Right ventricle myocardium superior (tissue), 1 donor: ENCODE measurements at regions not wholly inside any gene's neighbourhood (a gene's known extent, or its start where the extent isn't known, plus 50 kb on each side); places are given as distances from the start of the nearest gene placed in this dataset.
A peak's percentile ranks its signal among the peaks of the same experiment; 100 is the strongest.
"Not testable (repeated sequence)": the region's sequence is repeated elsewhere in the genome, so short reads cannot be mapped to it uniquely, and the experiment has no call there.

Source experiments
- ATAC-seq: fragments of 200-7000 bp; cut with Tn5 transposase; one replicate; pipeline ENCODE4 v1.9.1; 2020; ENCODE audit warnings: mild to moderate bottlenecking; ENCODE audit not compliant: poor library complexity
- DNase-seq: peaks from one replicate; pipeline ENCODE4 v3.0.0-alpha.2; 2020
- intact Hi-C: fragments of 100-400 bp; cut with DNase I; formaldehyde crosslinking; loops from one replicate; pipeline ENCODE4 v1.11.2; 2022
- donor health status: DM: no; HTN: yes; CAD: no; lungs with severe emphysema.

DNA sequence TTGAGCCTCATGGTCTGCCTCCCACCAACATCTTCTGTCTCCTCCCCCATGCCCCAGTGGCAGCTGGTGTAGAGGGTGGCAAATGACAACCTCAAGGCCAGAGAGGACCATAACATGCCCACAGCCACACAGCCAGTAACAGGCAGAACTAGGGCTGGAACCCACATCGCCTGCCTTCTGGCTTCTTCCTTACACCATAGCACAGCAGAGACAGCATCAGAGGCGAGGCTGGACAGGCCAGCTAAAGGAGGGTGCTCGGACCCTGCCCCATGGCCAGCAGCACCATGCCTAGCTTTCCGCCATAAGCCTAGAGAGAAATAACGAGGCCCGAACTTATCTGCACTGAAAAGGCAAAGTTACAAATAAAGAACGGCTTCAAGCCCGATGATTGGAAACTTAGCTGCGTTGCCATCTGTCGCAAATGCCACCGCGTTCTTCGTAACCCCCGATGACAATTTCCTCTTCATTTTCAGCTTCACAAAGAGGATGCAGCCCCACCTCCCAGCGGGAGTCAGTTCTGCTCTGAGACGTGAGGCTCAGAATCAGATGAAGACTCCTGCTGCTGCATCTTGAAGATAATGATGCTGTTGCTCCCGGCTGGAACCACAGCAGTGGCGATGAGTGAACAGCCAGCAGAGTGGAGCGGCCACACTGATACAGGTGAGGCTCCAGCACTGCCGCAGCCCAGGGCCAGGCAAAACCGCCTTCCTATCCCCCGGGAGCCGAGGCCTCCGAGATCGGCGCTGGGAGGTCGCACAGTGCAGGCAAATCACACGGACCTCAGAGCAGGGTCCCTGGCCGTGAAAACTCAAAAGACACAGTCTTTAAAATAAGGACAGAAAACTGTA, 73.8 kb upstream of the RTL6 start:
- intact Hi-C loops: no loop called here
- ATAC-seq (no peak), DNase-seq (no peak)

DNA sequence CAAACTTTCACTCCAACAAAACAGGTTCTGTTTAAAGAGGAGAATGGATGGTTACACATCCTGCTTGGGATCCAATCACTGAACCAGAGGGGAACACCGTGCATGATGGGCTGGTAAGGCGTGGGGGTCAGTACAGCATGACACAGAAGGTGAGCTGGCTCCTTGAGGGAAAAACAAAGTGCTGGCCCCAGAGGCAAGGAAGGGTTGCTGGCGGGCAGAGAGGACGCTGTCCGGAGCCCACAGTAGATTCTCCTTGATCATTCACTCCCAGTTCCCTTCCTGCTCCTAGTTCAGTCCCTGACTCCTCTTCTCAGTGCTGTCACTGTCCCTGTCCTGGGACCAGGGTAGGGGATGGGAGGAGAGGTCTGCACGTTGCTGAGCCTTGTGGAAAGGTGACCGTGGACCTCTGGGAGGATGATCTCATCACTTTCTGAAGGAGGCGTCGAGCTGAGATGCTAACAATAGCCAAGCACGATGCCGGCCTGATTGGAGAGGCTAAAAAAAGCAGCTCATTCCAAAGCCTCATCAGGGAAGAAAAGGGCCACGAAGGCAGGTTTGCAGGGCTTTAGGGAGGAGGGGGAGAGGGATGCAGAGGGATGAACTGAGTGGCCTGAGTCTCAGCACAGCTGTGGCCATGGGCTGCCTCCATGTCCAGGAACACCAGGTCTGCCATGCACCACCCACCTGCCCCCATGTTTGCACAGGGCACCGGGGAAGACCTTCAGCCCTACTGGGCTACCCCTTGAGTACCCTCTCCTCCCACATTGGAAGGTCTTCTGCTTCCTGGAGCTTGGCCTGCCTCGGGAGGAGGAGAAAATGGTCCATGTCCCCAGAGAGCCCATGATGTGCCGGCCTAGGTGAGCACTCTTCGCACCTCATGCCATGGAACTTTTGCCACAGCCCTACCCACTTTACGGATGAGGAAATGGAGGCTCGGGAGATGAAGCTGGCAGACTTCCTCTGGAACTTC, 72.7 kb upstream of the RTL6 start:
- ATAC-seq: no peak
- intact Hi-C loops: no loop called here

DNA sequence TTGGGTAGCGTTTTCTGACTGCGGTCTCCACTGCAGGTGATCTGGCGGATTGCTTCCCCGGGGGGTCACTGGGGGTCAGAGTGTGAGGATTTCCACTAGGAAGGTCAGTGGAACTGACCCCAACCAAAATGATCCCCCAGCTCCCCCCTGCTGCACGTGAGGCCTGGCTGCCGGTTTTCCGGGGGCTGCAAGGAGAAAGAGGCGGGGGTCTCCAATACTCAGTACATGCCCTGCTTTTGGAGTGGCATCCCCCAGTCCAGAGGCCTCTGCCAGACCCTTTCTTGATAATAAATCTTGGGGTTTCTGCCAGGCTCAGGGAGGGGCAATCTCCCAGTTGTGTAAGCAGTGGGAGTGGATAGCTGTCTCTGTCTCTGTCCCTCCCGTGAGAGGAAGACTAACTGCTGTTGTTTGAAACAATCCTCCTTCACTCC, 71.5 kb upstream of the RTL6 start:
- ATAC-seq: no peak
- intact Hi-C loops: no loop called here
- no peak for DNase-seq

More for the DNA sequence above, 72.7 kb upstream of the RTL6 start:
- no peak for DNase-seq

DNA sequence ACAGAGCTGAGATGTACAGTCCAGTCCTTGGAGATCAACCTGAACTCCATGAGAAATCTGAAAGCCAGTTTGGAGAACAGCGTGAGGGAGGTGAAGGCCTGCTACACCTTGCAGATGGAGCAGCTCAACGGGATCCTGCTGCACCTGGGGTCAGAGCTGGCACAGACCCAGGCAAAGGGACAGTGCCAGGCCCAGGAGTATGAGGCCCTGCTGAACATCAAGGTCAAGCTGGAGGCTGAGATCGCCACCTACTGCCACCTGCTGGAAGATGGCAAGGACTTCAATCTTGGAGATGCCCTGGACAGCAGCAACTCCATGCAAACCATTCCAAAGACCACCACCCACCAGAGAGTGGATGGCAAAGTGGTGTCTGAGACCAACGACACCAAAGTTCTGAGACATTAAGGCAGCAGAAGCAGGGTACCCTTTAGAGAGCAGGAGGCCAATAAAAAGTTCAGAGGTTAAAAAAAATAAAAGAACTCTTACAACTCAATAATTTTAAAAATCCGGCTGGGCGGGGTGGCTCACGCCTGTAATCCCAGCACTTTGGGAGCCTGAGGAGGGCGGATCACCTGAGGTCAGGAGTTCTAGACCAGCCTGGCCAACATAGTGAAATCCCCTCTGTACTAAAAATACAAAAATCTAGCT, 69.9 kb upstream of the RTL6 start:
- ATAC-seq (no peak), DNase-seq (no peak)
- intact Hi-C loops: no loop called here

DNA sequence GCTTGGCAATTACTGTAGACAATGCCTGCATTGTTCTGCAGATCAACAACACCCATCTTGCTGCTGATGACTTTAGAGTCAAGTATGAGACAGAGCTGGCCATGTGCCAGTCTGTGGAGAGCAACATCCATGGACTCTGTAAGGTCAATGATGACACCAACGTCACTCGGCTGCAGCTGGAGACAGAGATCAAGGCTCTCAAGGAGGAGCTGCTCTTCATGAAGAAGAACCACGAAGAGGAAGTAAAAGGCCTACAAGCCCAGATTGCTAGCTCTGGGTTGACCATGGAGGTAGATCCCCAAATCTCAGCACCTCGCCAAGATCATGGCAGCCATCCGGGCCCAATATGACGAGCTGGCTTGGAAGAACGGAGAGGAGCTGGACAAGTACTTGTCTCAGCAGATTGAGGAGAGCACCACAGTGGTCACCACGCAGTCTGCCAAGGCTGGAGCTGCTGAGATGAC, 69.4 kb upstream of the RTL6 start:
- DNase-seq, ATAC-seq, intact Hi-C loops: not testable (repeated sequence)

DNA sequence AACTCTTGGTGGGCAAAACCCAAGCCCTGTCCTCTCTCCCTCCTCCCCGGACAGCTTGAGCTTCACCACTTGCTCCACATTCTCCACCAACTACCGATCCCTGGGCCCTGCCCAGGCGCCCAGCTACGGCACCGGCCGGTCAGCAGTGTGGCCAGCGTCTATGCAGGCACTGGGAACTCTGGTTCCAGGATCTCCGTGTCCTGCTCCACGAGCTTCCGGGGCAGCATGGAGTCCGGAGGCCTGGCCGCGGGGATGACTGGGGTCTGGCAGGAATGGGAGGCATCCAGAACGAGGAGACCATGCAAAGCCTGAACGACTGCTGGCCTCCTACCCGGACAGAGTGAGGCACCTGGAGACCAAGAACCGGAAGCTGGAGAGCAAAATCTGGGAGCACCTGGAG, 68.9 kb upstream of the RTL6 start:
- no peak for ATAC-seq
- DNase-seq: no peak
- intact Hi-C loops: no loop called here

DNA sequence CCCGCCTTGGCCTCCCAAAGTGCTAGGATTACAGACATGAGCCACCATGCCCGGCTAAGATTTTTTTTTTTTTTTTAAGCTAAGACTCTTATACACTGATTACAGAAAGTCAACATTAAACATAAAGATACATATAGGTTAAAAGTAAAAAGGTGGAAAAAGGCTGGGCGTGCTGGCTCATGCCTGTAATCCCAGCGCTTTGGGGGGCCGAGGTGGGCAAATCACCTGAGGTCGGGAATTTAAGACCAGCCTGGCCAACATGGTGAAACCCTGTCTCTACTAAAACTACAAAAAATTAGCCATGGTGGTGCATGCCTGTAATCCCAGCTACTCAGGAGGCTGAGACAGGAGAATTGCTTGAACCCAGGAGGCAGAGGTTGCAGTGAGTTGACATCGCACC, 64.6 kb upstream of the RTL6 start:
- ATAC-seq, DNase-seq, intact Hi-C loops: not testable (repeated sequence)

DNA sequence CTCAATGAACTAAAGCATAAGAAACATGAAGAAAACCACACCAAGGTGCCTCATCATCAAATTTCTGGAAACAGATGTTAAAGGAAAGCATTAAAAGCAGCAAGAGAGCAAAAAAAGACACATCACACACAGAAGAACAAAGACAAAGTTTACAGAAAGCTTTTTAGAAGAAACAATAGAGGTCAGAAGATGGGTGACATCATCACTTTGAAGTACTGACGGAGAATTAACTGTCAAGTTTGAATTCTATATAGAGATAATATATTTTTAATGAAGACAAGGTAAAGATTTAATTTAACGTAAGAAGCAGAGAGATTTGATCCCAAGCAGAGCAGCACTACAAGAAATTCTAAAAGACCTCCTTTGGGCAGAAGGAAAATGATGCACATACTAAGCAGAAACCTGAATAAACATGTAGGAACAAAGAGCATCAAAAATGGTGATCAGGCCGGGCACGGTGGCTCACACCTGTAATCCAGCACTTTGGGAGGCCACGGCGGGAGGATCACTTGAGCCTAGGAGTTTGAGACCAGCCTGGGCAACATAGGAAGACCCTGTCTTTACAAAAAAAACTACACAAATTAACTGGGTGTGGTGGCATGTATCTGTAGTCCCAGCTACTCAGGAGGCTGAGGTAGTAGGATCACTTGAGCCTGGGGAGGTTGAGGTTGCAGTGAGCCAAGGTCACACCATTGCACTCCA, 63.3 kb upstream of the RTL6 start:
- ATAC-seq: no peak
- DNase-seq: no peak
- intact Hi-C loops: no loop called here

DNA sequence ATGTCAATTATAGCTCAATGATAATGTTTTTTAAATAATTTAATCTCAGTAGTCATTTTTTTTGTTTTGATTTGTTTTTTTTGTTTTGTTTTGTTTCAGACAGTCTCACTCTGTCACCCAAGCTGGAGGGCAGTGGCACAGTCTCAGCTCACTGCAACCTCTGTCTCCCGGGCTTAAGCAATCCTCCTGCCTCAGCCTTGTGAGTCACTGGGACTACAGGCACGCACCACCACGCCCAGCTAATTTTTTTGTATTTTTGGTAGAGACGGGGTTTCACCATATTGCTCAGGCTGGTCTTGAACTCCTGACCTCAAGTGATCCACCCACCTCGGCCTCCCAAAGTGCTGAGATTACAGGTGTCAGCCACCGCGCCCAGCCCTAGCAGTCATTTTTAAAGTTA, 60.6 kb upstream of the RTL6 start:
- intact Hi-C loops: not testable (repeated sequence)

DNA sequence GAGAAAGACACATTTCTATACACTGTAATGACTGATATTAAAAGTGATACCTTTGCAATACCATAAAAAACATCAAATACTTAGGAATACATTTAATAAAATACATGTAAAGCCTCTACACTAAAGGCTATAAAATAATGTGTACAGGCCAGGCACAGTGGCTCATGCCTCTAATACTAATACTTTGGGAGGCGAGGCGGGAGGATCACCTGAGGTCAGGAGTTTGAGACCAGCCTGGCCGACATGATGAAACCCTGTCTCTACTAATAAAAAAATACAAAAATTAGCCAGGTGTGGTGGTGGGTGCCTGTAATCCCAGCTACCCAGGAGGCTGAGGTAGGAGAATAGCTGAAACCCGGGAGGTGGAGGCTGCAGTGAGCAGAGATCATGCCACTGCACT, 59.8 kb upstream of the RTL6 start:
- DNase-seq, ATAC-seq, intact Hi-C loops: not testable (repeated sequence)

More for the DNA sequence above, 60.6 kb upstream of the RTL6 start:
- ATAC-seq, DNase-seq: not testable (repeated sequence)

DNA sequence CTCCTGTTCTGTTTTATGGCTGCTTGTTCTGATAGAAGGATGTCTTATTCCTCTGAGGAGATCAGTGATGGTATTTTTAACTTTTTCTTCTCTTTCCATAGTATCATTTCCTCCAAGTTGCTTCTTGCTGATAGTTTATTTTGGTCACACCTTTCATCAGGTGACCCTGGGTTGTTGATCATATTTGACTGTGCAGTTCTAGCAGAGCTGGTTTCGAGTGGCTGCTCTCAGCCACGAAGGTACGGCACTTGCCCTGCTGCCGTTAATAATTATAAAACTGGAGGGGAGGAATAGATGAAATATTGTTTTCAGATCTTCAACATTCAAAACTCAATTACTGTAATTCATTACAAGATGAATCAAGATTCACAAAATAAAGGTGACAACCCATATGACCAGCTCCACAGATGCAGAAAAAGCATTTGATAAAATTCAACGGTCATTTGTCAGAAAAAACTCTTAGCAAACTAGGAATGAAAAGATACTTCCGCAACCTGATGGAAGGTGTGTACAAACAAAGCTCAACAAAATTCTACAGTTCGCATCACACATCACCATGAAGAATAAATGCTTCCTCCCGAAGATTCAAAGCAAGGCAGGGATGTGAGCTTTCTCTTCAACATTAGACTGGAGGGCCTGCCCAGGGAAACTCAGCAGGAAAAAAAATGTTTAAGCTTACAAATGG, 59.2 kb upstream of the RTL6 start:
- ATAC-seq: no peak
- DNase-seq: no peak
- intact Hi-C loops: no loop called here

DNA sequence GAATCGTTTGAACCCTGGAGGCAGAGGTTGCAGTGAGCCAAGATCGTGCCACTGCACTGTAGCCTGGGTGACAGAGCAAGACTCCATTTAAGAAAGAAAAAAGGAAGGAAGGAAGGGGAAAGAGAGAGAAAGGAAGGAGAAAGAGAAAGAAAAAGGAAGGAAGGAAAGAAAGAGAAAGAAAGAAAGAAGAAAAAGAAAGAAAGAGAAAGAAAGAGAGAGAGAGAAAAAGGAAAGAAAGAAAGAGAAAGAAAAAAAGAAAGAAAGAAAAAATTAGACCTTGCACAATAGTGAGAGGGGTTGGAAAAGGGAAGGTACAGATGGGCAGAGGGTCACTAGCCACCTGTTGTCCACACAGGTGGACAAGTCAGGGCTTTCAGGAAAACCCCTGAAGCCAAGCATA, 57.6 kb upstream of the RTL6 start:
- no peak for DNase-seq
- intact Hi-C loops: no loop called here
- ATAC-seq: no peak

DNA sequence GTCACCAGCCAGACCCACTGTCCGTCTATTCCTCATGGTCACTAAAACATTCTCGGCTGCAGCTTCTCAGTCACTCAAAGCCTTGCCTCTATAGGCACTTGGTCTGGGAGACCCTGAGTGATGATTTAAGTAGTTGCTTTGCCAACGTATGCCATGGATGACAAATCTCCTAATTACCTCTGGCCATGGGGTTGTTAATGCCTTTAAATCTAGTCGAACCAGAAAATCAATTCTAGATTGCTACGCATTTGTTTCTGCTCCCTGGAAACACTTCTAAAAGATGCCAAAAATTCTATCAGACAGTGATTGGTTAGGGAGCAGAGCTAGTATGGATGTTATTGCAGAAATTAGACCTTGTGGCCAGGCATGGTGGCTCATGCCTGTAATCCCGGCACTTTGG, 57.0 kb upstream of the RTL6 start:
- no peak for DNase-seq
- ATAC-seq: no peak
- intact Hi-C loops: no loop called here

DNA sequence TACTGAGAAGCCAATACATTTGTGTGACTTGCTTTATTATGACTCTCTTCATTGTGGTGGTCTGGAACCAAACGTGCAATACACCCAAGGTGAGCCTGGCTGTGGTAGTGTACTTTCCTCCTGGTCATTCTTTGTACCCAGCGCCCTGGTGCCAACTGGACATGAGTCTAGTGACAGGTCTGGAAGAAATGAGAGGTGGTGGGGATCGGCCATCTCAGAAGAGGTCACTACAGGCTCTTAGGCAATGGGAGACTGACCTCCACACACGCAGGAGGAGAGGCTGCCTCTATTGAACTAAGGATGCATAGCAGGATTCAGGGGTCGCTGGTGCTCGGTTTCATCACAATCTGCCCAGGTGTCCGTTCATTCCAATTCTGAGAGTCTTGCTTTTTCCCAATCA, 56.4 kb upstream of the RTL6 start:
- ATAC-seq (no peak), DNase-seq (no peak)
- intact Hi-C loops: no loop called here

DNA sequence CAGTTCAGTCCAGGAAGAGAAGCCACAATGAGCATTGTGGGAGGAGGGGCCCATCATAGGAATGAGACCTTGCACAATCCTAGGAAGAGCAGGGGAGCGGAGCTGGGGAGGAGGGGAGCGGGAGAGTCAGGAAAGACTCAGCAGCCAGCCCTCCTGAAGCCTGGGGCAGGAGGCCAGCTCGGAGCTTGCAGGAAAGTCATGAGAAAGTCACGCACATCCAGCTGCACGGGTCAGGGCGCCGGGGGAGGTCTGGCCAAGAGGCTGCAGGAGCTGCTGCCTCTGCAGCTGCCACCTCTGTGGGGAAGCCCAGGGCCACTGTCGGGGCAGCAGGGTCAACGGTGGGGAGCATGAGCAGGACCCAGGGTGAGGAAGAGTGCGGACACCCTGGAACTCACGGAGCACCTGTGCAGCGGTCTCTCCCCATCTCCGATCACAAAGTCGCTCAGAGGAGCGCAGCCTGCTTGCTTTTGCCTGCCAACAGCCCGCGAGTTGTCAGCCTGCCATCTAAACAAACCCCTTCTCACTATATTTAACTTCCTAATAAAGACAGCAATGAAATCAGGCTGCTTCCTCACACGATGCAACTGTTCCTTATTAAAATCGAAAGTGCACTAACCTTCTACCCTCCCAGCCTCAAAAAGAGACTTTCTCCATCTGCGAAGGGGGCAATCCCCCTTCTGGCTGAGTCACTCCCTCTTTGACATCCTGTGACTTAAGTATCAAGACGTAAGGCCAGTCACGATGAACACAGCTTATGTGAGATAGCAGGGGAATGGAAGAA, 52.9 kb upstream of the RTL6 start:
- DNase-seq (peak; percentile 87), ATAC-seq (peak; percentile 92)
- intact Hi-C loops: no loop called here

DNA sequence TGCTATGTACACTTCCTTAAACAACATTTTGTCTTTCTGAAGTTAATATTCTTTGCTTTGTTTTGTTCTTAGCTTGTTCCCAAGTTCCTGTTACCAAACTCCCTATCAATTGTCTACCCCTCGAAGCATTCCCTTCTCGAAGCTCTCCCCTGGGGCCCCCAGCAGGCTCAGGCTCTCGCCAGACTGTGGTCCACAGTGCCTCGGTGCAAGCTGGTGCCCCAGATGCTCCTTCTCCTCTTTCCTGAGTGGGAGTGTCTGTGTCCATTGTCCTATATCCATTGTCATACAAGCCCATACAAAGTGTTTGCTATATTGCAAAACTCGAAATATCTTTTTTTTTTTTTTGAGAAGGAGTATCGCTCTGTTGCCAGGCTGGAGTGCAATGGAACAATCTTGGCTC, 51.7 kb upstream of the RTL6 start:
- no peak for DNase-seq

DNA sequence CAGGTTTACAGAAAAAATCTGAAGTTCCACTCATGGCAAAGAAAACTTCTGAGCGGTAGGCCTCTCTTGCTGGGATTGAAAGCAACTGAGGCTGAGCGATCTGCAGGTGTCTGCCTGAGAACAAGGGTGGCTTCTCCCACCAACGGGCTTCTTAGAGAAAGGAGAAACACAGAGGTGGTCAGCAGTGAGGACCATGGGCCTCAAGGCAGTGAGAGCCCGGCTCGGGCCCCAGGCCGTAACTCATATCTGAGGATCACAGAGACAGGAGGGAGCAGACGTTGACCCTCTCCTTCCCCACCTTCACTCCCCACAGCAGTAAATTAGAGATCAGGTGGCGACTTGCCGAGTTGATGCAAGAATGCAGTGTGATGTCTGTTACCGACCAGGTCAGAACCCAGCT, 50.9 kb upstream of the RTL6 start:
- intact Hi-C loops: no loop called here
- ATAC-seq: no peak
- no peak for DNase-seq

More for the DNA sequence above, 51.7 kb upstream of the RTL6 start:
- no peak for ATAC-seq
- intact Hi-C loops: no loop called here
